ENCODE measurements at regions not wholly inside any gene's neighbourhood (a gene's known extent, or its start where the extent isn't known, plus 50 kb on each side); places are given as distances from the start of the nearest gene placed in this dataset.

- H4K5ac ChIP-seq (ENCODE audit: insufficient read length, low read depth, low read length), result no peak overlapping the region
- no peaks in the 10 kb centered on the region for H3K23me2 ChIP-seq (ENCODE audit: low read depth, low read length)
- no peaks in the 10 kb centered on the region for H3K4me1 ChIP-seq (replicated peaks in 1 of 4; ENCODE audit: control insufficient read depth in 3 of 4, insufficient read depth in 4 of 4, low read length in 3 of 4)
- no peak overlapping the region for H2AK5ac ChIP-seq (ENCODE audit: low read depth, low read length)
- H3K56ac ChIP-seq (replicated peaks; ENCODE audit: insufficient read length, low read depth, low read length), result no peak overlapping the region
- no peaks in the 10 kb centered on the region for H3K79me1 ChIP-seq (ENCODE audit: low read depth, low read length)
- ChIA-PET POLR2A (ENCODE audit: partially characterized antibody) (interaction anchor here (0.8 kb wide), 1 partner anchor 8 kb away, joined by 3 read pairs; no protein-coding TSS in a partner anchor), CTCF (ENCODE audit: partially characterized antibody) (no interaction called here)
- no peak overlapping the region for H2BK20ac ChIP-seq (ENCODE audit: low read length)
- H2BK120ac ChIP-seq (replicated peaks; ENCODE audit: low read depth, low read length), result peak overlapping the region; percentile 54
- no peak overlapping the region for H2BK5ac ChIP-seq (ENCODE audit: low read depth, low read length)
- TF ChIP-seq CBX8 (IDR thresholded peaks at IDR 0.05; ENCODE audit: borderline replicate concordance, low read depth, low read length), result no peak
- no peak for TF ChIP-seq ASH2L (IDR thresholded peaks at IDR 0.05; ENCODE audit: low read length)
- TF ChIP-seq JUND (IDR thresholded peaks at IDR 0.05; ENCODE audit: low read length), result no peak
- TF ChIP-seq KDM5A (IDR thresholded peaks at IDR 0.05; ENCODE audit: low read length), result no peak
- no peak for TF ChIP-seq SRF (IDR thresholded peaks at IDR 0.05; ENCODE audit: low read depth, low read length)
- 92% methylated on average over 3 of the region's 3 CpGs; no CpG with 5 or more reads in 1 of the 2 experiments for WGBS, 2 experiments (ENCODE audit: extremely low coverage in 1 of 2, insufficient coverage in 1 of 2, insufficient read length in 1 of 2, insufficient replicate concordance in 2 of 2, low coverage in 1 of 2, low lambda C conversion rate in 2 of 2, missing lambda C conversion rate in 1 of 2)
- H3K27me3 ChIP-seq (replicated peaks in 1 of 4; ENCODE audit: control insufficient read depth in 3 of 4, extremely low read depth in 1 of 4, insufficient read depth in 3 of 4, low read length in 3 of 4), result no peaks in the 10 kb centered on the region
- no peak overlapping the region for H3K27ac ChIP-seq (ENCODE audit: low read depth, low read length)
- no peak overlapping the region for H3K4me2 ChIP-seq (ENCODE audit: insufficient read depth in 1 of 2, low read depth in 2 of 2, low read length in 2 of 2)
- no peak overlapping the region for H3K18ac ChIP-seq (ENCODE audit: extremely low read depth, low read length)
- H3K9me3 ChIP-seq (ENCODE audit: insufficient read depth in 2 of 2, low read depth in 1 of 2, low read length in 1 of 2), result no peaks in the 10 kb centered on the region
- H3K14ac ChIP-seq (ENCODE audit: insufficient read length), result no peak overlapping the region
- no peak overlapping the region for H3K4me3 ChIP-seq (ENCODE audit: extremely low read depth in 1 of 4, insufficient read depth in 2 of 4, low read depth in 3 of 4, low read length in 4 of 4)
- no peak for DNase-seq (ENCODE audit: low read depth in 1 of 2, low spot score in 2 of 2)
- no peaks in the 10 kb centered on the region for H3K36me3 ChIP-seq (ENCODE audit: control insufficient read depth in 2 of 4, insufficient read depth in 4 of 4, low read length in 3 of 4)
- H3K4ac ChIP-seq (replicated peaks; ENCODE audit: insufficient read length, low read depth, low read length), result no peak overlapping the region
- no peak overlapping the region for H4K91ac ChIP-seq (replicated peaks; ENCODE audit: insufficient read length, low read length)
- no peak overlapping the region for H2BK12ac ChIP-seq (ENCODE audit: low read depth, low read length)
- H3K79me2 ChIP-seq (ENCODE audit: control insufficient read depth in 1 of 2, insufficient read depth in 2 of 2, low read length in 2 of 2), result no peaks in the 10 kb centered on the region
- H2BK15ac ChIP-seq (ENCODE audit: low read length), result no peak overlapping the region
- no peak overlapping the region for H2AFZ ChIP-seq (ENCODE audit: low read length)
- no peak overlapping the region for H3K23ac ChIP-seq (ENCODE audit: insufficient read length)
- FAIRE-seq, result no peak
- no peak overlapping the region for H3K9ac ChIP-seq (replicated peaks in 1 of 4; ENCODE audit: extremely low read depth in 1 of 4, low read depth in 3 of 4, low read length in 3 of 4)
- no peaks in the 10 kb centered on the region for H4K20me1 ChIP-seq (replicated peaks in 1 of 2; ENCODE audit: control insufficient read depth in 1 of 2, insufficient read depth in 2 of 2, low read length in 2 of 2)
- H4K8ac ChIP-seq (ENCODE audit: extremely low read depth, insufficient read depth, low read length), result no peak overlapping the region
Observed at GRCh38 chr3:117887031-117887430, 1147.6 kb downstream of the IGSF11 start.
